HCT116 (cell line): ENCODE measurements at regions not wholly inside any gene's neighbourhood (a gene's known extent, or its start where the extent isn't known, plus 50 kb on each side); places are given as distances from the start of the nearest gene placed in this dataset.

Experiments used
- ATAC-seq: fragments of 200-7000 bp; cut with Tn5 transposase; 2 replicates; pipeline ENCODE4 v1.9.1; 2020; ENCODE audit warnings: mild to moderate bottlenecking, moderate library complexity
- BruUV-seq: library from RNA; stranded (reverse); fragments of 400-500 nt; replicated peaks from 2 replicates; lab custom pipeline; 2021; lab: Mats Ljungman, UMichigan
- CTCF ChIA-PET: fragments of 300-600 bp; sonication (Branson Sonifier 250); formaldehyde crosslinking; loops from one replicate; lab custom pipeline; 2021; ENCODE audit warnings: antibody characterized with exemption; lab: Charles Lee
- POLR2A ChIA-PET: fragments of 300-600, 350-600 bp; sonication (Branson Sonifier 250); formaldehyde crosslinking; loops from one replicate; lab custom pipeline; 2021; ENCODE audit warnings: antibody characterized with exemption; lab: Charles Lee
- RAD21 ChIA-PET, 2 experiments: fragments of 300-600 bp; sonication (Branson Sonifier 250); formaldehyde crosslinking; loops; one replicate each; lab custom pipeline; 2023; ENCODE audit warnings: low total read pairs in 2 of 2; ENCODE audit not compliant: uncharacterized antibody in 2 of 2, unreplicated experiment in 2 of 2, low non-redundant PET in 1 of 2; lab: Charles Lee
- DNase-seq: peaks from one replicate; pipeline ENCODE4 v3.0.0-alpha.2; 2010; ENCODE audit warnings: low read depth, low spot score
- H2AFZ ChIP-seq: fragments of 200-600 bp; shearing (Covaris generic), sonication (generic); 2 replicates; pipeline ENCODE4 v1.6.1; 2017; ENCODE audit warnings: low read depth, mixed run types, mixed read lengths, antibody characterized with exemption, low read length; ENCODE audit not compliant: poor library complexity, severe bottlenecking
- H3K27ac ChIP-seq: 2 replicates; pipeline ENCODE4 v1.5.1; 2012; ENCODE audit warnings: low read depth, low read length
- H3K27me3 ChIP-seq: fragments of 200-600 bp; sonication (generic); 2 replicates; pipeline ENCODE4 v1.6.1; 2016; ENCODE audit warnings: mixed run types, low read length, mixed read lengths; ENCODE audit not compliant: insufficient read depth
- H3K36me3 ChIP-seq, 2 experiments: fragments of 200-500 bp in 1 of 2; fragments of 200-600 bp in 1 of 2; sonication (Bioruptor generic) in 1 of 2; sonication (generic) in 1 of 2; 2 replicates each; pipeline versions ENCODE4 v1.5.1 to v1.6.1; 2014 to 2016; ENCODE audit warnings: low read length in 2 of 2, inconsistent platforms in 1 of 2, mixed read lengths in 1 of 2, mixed run types in 1 of 2; ENCODE audit not compliant: insufficient read depth in 2 of 2, control insufficient read depth in 1 of 2
- H3K4me1 ChIP-seq, 2 experiments: fragments of 200-600 bp in 1 of 2; sonication (generic) in 1 of 2; 2 replicates each; pipeline versions ENCODE4 v1.5.1 to v1.6.1; 2012 to 2017; ENCODE audit warnings: low read length in 2 of 2, inconsistent platforms in 1 of 2, mild to moderate bottlenecking in 1 of 2, mixed read lengths in 1 of 2, mixed run types in 1 of 2, moderate library complexity in 1 of 2; ENCODE audit not compliant: insufficient read depth in 2 of 2, control insufficient read depth in 1 of 2
- H3K4me2 ChIP-seq: fragments of 200-600 bp; sonication (generic); 2 replicates; pipeline ENCODE4 v1.6.1; 2017; ENCODE audit warnings: mixed run types, low read length, mixed read lengths
- H3K4me3 ChIP-seq, 2 experiments: fragments of 200-600 bp in 1 of 2; sonication (generic) in 1 of 2; replicated peaks in 1 of 2; 2 replicates each; pipeline ENCODE4 v1.5.1; 2011 to 2016; ENCODE audit warnings: low read length in 2 of 2, control low read depth in 1 of 2, low read depth in 1 of 2, mild to moderate bottlenecking in 1 of 2, mixed read lengths in 1 of 2, mixed run types in 1 of 2
- H3K79me2 ChIP-seq: fragments of 200-600 bp; sonication (generic); 2 replicates; pipeline ENCODE4 v1.6.1; 2017; ENCODE audit warnings: mild to moderate bottlenecking, mixed run types, low read length, moderate library complexity, mixed read lengths; ENCODE audit not compliant: insufficient read depth
- H3K9ac ChIP-seq: fragments of 200-600 bp; sonication (generic); 2 replicates; pipeline ENCODE4 v1.6.1; 2016; ENCODE audit warnings: low read length, mixed read lengths
- H3K9me2 ChIP-seq: fragments of 200-600 bp; sonication (generic), shearing (Covaris generic); 2 replicates; pipeline ENCODE4 v1.6.1; 2017; ENCODE audit warnings: mixed run types, mild to moderate bottlenecking, moderate library complexity; ENCODE audit not compliant: insufficient read depth
- H3K9me3 ChIP-seq, 2 experiments: fragments of 200-500 bp in 1 of 2; fragments of 200-600 bp in 1 of 2; sonication (Bioruptor generic) in 1 of 2; sonication (generic) in 1 of 2; 2 replicates each; pipeline ENCODE4 v1.6.1; 2014 to 2017; ENCODE audit warnings: low read length in 2 of 2, mixed read lengths in 2 of 2, inconsistent platforms in 1 of 2, low read depth in 1 of 2, mild to moderate bottlenecking in 1 of 2, mixed run types in 1 of 2, moderate library complexity in 1 of 2; ENCODE audit not compliant: control insufficient read depth in 1 of 2, insufficient read depth in 1 of 2
- H4K20me1 ChIP-seq: fragments of 200-600 bp; sonication (generic), shearing (Covaris generic); 2 replicates; pipeline ENCODE4 v1.6.1; 2017; ENCODE audit warnings: mixed run types, mild to moderate bottlenecking, moderate library complexity; ENCODE audit not compliant: insufficient read depth
- CEBPB ChIP-seq: IDR thresholded peaks from 2 replicates; pipeline ENCODE4 v1.6.1; 2012; ENCODE audit warnings: low read depth
- JUND ChIP-seq: IDR thresholded peaks from 2 replicates; pipeline ENCODE4 v1.6.1; 2012
- POLR2A ChIP-seq: IDR thresholded peaks from 2 replicates; pipeline ENCODE4 v1.7.0; 2011; ENCODE audit warnings: borderline replicate concordance; ENCODE audit not compliant: insufficient read depth, insufficient read length; ENCODE audit errors: extremely low read depth
- POLR2AphosphoS5 ChIP-seq: IDR thresholded peaks from 2 replicates; pipeline ENCODE4 v1.6.1; 2011; ENCODE audit warnings: mild to moderate bottlenecking, low read depth, low read length, moderate library complexity
- RAD21 ChIP-seq: IDR thresholded peaks from 2 replicates; pipeline ENCODE4 v1.6.1; 2012; ENCODE audit warnings: low read depth, mild to moderate bottlenecking
- SIN3A ChIP-seq: IDR thresholded peaks from 2 replicates; pipeline ENCODE4 v1.6.1; 2012; ENCODE audit warnings: low read depth
- SP1 ChIP-seq: IDR thresholded peaks from 2 replicates; pipeline ENCODE4 v1.6.1; 2012; ENCODE audit warnings: low read depth
- TCF7L2 ChIP-seq: IDR thresholded peaks from 2 replicates; pipeline ENCODE4 v1.7.0; 2011; ENCODE audit warnings: borderline replicate concordance, inconsistent platforms; ENCODE audit not compliant: insufficient read depth, insufficient read length; ENCODE audit errors: extremely low read depth
- intact Hi-C: fragments of 100-400 bp; cut with micrococcal nuclease; formaldehyde crosslinking; loops from 2 replicates; pipeline ENCODE4 v1.10.0; 2022
- TF ChIP-seq, protein P1 (sequence below): IDR thresholded peaks from 2 replicates; pipeline ENCODE4 v1.6.1; 2012; ENCODE audit warnings: low read depth
- TF ChIP-seq, protein P2 (sequence below): IDR thresholded peaks from 2 replicates; pipeline ENCODE4 v1.6.1; 2011; ENCODE audit warnings: mild to moderate bottlenecking, low read length, moderate library complexity; ENCODE audit not compliant: insufficient replicate concordance; ENCODE audit errors: extremely low read depth

DNA sequence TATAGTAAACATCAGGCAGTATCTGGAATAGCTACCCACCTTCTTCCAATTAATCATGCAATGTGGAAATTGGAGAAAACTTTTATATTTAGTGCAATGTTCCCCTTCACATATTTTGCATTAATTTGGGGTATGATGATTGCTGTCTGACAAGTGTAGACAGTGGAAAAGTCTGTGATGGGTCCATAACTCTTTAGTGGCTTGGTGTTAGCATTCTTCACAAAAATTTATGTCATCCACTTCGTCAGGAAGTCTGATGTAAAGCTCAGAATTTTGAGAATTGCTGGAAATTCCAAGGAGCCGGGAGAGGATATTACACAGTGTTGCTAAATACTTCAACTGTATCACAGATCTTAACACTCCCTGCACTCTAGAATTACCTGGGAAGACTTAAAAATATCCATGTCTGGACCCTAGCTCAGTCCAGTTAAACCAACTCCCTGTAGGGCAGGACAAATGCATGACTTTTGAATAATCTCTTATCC lies 549.7 kb upstream of the PLXNA2 start:
- intact Hi-C loops, result no loop called here
- Histone ChIP-seq H3K79me2 (no peaks in the 10 kb centered on the region), H3K27ac (no peak overlapping the region), H2AFZ (no peak overlapping the region), H3K9ac (no peak overlapping the region), H3K9me3 (no peaks in the 10 kb centered on the region), H3K4me1 (no peaks in the 10 kb centered on the region), H4K20me1 (no peaks in the 10 kb centered on the region)
- POLR2A ChIA-PET, result no interaction called here
- TF ChIP-seq, protein P1, sequence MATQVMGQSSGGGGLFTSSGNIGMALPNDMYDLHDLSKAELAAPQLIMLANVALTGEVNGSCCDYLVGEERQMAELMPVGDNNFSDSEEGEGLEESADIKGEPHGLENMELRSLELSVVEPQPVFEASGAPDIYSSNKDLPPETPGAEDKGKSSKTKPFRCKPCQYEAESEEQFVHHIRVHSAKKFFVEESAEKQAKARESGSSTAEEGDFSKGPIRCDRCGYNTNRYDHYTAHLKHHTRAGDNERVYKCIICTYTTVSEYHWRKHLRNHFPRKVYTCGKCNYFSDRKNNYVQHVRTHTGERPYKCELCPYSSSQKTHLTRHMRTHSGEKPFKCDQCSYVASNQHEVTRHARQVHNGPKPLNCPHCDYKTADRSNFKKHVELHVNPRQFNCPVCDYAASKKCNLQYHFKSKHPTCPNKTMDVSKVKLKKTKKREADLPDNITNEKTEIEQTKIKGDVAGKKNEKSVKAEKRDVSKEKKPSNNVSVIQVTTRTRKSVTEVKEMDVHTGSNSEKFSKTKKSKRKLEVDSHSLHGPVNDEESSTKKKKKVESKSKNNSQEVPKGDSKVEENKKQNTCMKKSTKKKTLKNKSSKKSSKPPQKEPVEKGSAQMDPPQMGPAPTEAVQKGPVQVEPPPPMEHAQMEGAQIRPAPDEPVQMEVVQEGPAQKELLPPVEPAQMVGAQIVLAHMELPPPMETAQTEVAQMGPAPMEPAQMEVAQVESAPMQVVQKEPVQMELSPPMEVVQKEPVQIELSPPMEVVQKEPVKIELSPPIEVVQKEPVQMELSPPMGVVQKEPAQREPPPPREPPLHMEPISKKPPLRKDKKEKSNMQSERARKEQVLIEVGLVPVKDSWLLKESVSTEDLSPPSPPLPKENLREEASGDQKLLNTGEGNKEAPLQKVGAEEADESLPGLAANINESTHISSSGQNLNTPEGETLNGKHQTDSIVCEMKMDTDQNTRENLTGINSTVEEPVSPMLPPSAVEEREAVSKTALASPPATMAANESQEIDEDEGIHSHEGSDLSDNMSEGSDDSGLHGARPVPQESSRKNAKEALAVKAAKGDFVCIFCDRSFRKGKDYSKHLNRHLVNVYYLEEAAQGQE, result no peak
- TF ChIP-seq RAD21, result no peak
- no peak for TF ChIP-seq CEBPB
- no peak for TF ChIP-seq POLR2A
- TF ChIP-seq, protein P2, sequence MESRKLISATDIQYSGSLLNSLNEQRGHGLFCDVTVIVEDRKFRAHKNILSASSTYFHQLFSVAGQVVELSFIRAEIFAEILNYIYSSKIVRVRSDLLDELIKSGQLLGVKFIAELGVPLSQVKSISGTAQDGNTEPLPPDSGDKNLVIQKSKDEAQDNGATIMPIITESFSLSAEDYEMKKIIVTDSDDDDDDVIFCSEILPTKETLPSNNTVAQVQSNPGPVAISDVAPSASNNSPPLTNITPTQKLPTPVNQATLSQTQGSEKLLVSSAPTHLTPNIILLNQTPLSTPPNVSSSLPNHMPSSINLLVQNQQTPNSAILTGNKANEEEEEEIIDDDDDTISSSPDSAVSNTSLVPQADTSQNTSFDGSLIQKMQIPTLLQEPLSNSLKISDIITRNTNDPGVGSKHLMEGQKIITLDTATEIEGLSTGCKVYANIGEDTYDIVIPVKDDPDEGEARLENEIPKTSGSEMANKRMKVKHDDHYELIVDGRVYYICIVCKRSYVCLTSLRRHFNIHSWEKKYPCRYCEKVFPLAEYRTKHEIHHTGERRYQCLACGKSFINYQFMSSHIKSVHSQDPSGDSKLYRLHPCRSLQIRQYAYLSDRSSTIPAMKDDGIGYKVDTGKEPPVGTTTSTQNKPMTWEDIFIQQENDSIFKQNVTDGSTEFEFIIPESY, result no peak
- no peak for TF ChIP-seq JUND
- TF ChIP-seq SP1, result no peak
- no peak for TF ChIP-seq SIN3A
- TF ChIP-seq POLR2AphosphoS5, result no peak
- no peak for TF ChIP-seq TCF7L2
- TF ChIP-seq, all 23 proteins: peak for 0
- Histone ChIP-seq H3K4me3 (no peak overlapping the region), H3K36me3 (no peaks in the 10 kb centered on the region), H3K27me3 (no peaks in the 10 kb centered on the region), H3K4me2 (no peak overlapping the region), H3K9me2 (no peaks in the 10 kb centered on the region)
- BruUV-seq, result no TSS peak
- no peak for ATAC-seq
- CTCF ChIA-PET, result no interaction called here
- RAD21 ChIA-PET, result no interaction called here
- DNase-seq, result no peak
